ENCODE measurements at regions not wholly inside any gene's neighbourhood (a gene's known extent, or its start where the extent isn't known, plus 50 kb on each side); places are given as distances from the start of the nearest gene placed in this dataset.
A peak's percentile ranks its signal among the peaks of the same experiment; 100 is the strongest.

GRCh38 chr21:32884062-32884461 lies 112.5 kb upstream of the PAXBP1 start:
- in situ Hi-C loops (cut with MboI) = no loop called here
- no peaks in the 10 kb centered on the region for H3F3A ChIP-seq (ENCODE audit: insufficient read depth)
- no peak overlapping the region for H3K9ac ChIP-seq
- TF ChIP-seq EZH2phosphoT487 (IDR thresholded peaks at IDR 0.05; ENCODE audit: insufficient read depth, low read depth) = no peak
- TF ChIP-seq EZH2 (IDR thresholded peaks at IDR 0.05; ENCODE audit: insufficient read depth, poor library complexity, severe bottlenecking) = no peak
- no peaks in the 10 kb centered on the region for H3K36me3 ChIP-seq (ENCODE audit: low read depth)
- 55 to 56% methylated on average over 9 of the region's 9 CpGs for WGBS, 2 experiments (ENCODE audit: low coverage in 1 of 2, low lambda C conversion rate in 2 of 2, missing lambda C conversion rate in 2 of 2)
- H3K4me1 ChIP-seq (ENCODE audit: insufficient read depth) = peaks cover 6% of the 10 kb centered on the region
- no peaks in the 10 kb centered on the region for H3K79me2 ChIP-seq (ENCODE audit: insufficient read depth)
- no peak overlapping the region for H3K4me2 ChIP-seq (ENCODE audit: unreplicated experiment)
- no peak overlapping the region for H3K27ac ChIP-seq
- no peaks in the 10 kb centered on the region for H3K9me2 ChIP-seq (ENCODE audit: insufficient read depth)
- no peak overlapping the region for H2AFZ ChIP-seq
- no peaks in the 10 kb centered on the region for H4K20me1 ChIP-seq (ENCODE audit: insufficient read depth)
- no peaks in the 10 kb centered on the region for H3K9me3 ChIP-seq (ENCODE audit: low read depth)
- no peak for DNase-seq
- no peak overlapping the region for H3K4me3 ChIP-seq
- H3K27me3 ChIP-seq (replicated peaks; ENCODE audit: insufficient read depth) = peaks cover 35% of the 10 kb centered on the region; the same call in 1 of the 2 replicates

DNA sequence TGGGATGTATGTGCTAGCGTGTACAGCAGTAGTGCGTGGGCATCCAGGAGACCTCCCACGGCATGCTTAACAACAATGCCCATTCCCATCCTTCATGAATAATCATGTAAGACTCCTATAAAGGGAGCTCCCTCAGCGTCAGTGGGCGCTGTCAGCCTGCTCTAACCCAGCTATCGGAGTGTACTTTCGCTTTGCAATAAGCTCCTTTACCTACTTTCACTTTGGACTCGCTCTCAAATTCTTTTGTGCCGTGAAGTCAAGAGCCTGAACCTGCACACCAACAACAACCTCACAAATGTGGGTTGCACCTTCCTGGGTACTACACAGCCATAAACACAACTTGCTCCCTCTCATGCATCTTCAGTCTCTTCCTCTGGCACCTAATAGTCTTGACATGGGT lies 114.8 kb upstream of the PAXBP1 start:
- no peaks in the 10 kb centered on the region for H3K9me3 ChIP-seq (ENCODE audit: low read depth)
- no peak for DNase-seq
- 68 to 77% methylated on average over 9 of the region's 9 CpGs for WGBS, 2 experiments (ENCODE audit: low coverage in 1 of 2, low lambda C conversion rate in 2 of 2, missing lambda C conversion rate in 2 of 2)
- H3K4me2 ChIP-seq (ENCODE audit: unreplicated experiment) = no peak overlapping the region
- H3K79me2 ChIP-seq (ENCODE audit: insufficient read depth) = no peaks in the 10 kb centered on the region
- no peak overlapping the region for H3K4me3 ChIP-seq
- H3K27me3 ChIP-seq (replicated peaks; ENCODE audit: insufficient read depth) = peaks cover 18% of the 10 kb centered on the region; the same call in 1 of the 2 replicates
- no peak overlapping the region for H2AFZ ChIP-seq
- TF ChIP-seq EZH2 (IDR thresholded peaks at IDR 0.05; ENCODE audit: insufficient read depth, poor library complexity, severe bottlenecking) (no peak), EZH2phosphoT487 (IDR thresholded peaks at IDR 0.05; ENCODE audit: insufficient read depth, low read depth) (no peak)
- H3K9ac ChIP-seq = no peak overlapping the region
- no peaks in the 10 kb centered on the region for H3F3A ChIP-seq (ENCODE audit: insufficient read depth)
- in situ Hi-C loops (cut with MboI) = no loop called here
- H3K9me2 ChIP-seq (ENCODE audit: insufficient read depth) = no peaks in the 10 kb centered on the region
- H3K36me3 ChIP-seq (ENCODE audit: low read depth) = no peaks in the 10 kb centered on the region
- peaks cover 10% of the 10 kb centered on the region for H3K4me1 ChIP-seq (ENCODE audit: insufficient read depth)
- no peaks in the 10 kb centered on the region for H4K20me1 ChIP-seq (ENCODE audit: insufficient read depth)
- no peak overlapping the region for H3K27ac ChIP-seq

- in situ Hi-C loops (cut with MboI) = no loop called here
- no peak for DNase-seq
- Histone ChIP-seq H3K4me1 (ENCODE audit: insufficient read depth) (peaks cover 10% of the 10 kb centered on the region), H3K4me3 (no peak overlapping the region), H3K4me2 (ENCODE audit: unreplicated experiment) (no peak overlapping the region), H4K20me1 (ENCODE audit: insufficient read depth) (no peaks in the 10 kb centered on the region), H3K9me3 (ENCODE audit: low read depth) (no peaks in the 10 kb centered on the region), H3K79me2 (ENCODE audit: insufficient read depth) (no peaks in the 10 kb centered on the region), H3F3A (ENCODE audit: insufficient read depth) (no peaks in the 10 kb centered on the region), H3K27me3 (replicated peaks; ENCODE audit: insufficient read depth) (peaks cover 11% of the 10 kb centered on the region; the same call in 1 of the 2 replicates), H2AFZ (no peak overlapping the region), H3K36me3 (ENCODE audit: low read depth) (no peaks in the 10 kb centered on the region), H3K9ac (no peak overlapping the region), H3K9me2 (ENCODE audit: insufficient read depth) (no peaks in the 10 kb centered on the region), H3K27ac (no peak overlapping the region)
- WGBS, 2 experiments (ENCODE audit: low coverage in 1 of 2, low lambda C conversion rate in 2 of 2, missing lambda C conversion rate in 2 of 2) = 13 to 31% methylated on average over 1 of the region's 1 CpG
- TF ChIP-seq EZH2phosphoT487 (IDR thresholded peaks at IDR 0.05; ENCODE audit: insufficient read depth, low read depth) (no peak), EZH2 (IDR thresholded peaks at IDR 0.05; ENCODE audit: insufficient read depth, poor library complexity, severe bottlenecking) (no peak)
Measured at GRCh38 chr21:32887026-32887425, 115.5 kb upstream of the PAXBP1 start.

GRCh38 chr21:32888971-32889370 lies 117.4 kb upstream of the PAXBP1 start:
- WGBS, 2 experiments (ENCODE audit: low coverage in 1 of 2, low lambda C conversion rate in 2 of 2, missing lambda C conversion rate in 2 of 2) = 46 to 57% methylated on average over 3 of the region's 3 CpGs
- Histone ChIP-seq H3K79me2 (ENCODE audit: insufficient read depth) (no peaks in the 10 kb centered on the region), H3K4me3 (no peak overlapping the region), H3F3A (ENCODE audit: insufficient read depth) (no peaks in the 10 kb centered on the region), H3K27ac (no peak overlapping the region), H3K4me1 (ENCODE audit: insufficient read depth) (peaks cover 10% of the 10 kb centered on the region), H4K20me1 (ENCODE audit: insufficient read depth) (no peaks in the 10 kb centered on the region), H3K9ac (no peak overlapping the region), H3K36me3 (ENCODE audit: low read depth) (no peaks in the 10 kb centered on the region), H3K4me2 (ENCODE audit: unreplicated experiment) (no peak overlapping the region), H2AFZ (no peak overlapping the region), H3K9me2 (ENCODE audit: insufficient read depth) (no peaks in the 10 kb centered on the region), H3K9me3 (ENCODE audit: low read depth) (no peaks in the 10 kb centered on the region), H3K27me3 (replicated peaks; ENCODE audit: insufficient read depth) (peaks cover 2% of the 10 kb centered on the region; the same call in 1 of the 2 replicates)
- in situ Hi-C loops (cut with MboI) = no loop called here
- DNase-seq = peak; percentile 32
- TF ChIP-seq EZH2 (IDR thresholded peaks at IDR 0.05; ENCODE audit: insufficient read depth, poor library complexity, severe bottlenecking) = no peak
- TF ChIP-seq EZH2phosphoT487 (IDR thresholded peaks at IDR 0.05; ENCODE audit: insufficient read depth, low read depth) = no peak

- H3K9ac ChIP-seq = no peak overlapping the region
- H3K4me3 ChIP-seq = no peak overlapping the region
- peaks cover 2% of the 10 kb centered on the region; the same call in 1 of the 2 replicates for H3K27me3 ChIP-seq (replicated peaks; ENCODE audit: insufficient read depth)
- no peak overlapping the region for H2AFZ ChIP-seq
- peak; percentile 46 for DNase-seq
- 45 to 48% methylated on average over 3 of the region's 3 CpGs for WGBS, 2 experiments (ENCODE audit: low coverage in 1 of 2, low lambda C conversion rate in 2 of 2, missing lambda C conversion rate in 2 of 2)
- in situ Hi-C loops (cut with MboI) = no loop called here
- no peaks in the 10 kb centered on the region for H3F3A ChIP-seq (ENCODE audit: insufficient read depth)
- H3K79me2 ChIP-seq (ENCODE audit: insufficient read depth) = no peaks in the 10 kb centered on the region
- H3K9me2 ChIP-seq (ENCODE audit: insufficient read depth) = no peaks in the 10 kb centered on the region
- H3K4me1 ChIP-seq (ENCODE audit: insufficient read depth) = peaks cover 10% of the 10 kb centered on the region
- no peak overlapping the region for H3K27ac ChIP-seq
- no peak for TF ChIP-seq EZH2 (IDR thresholded peaks at IDR 0.05; ENCODE audit: insufficient read depth, poor library complexity, severe bottlenecking)
- no peak for TF ChIP-seq EZH2phosphoT487 (IDR thresholded peaks at IDR 0.05; ENCODE audit: insufficient read depth, low read depth)
- peak overlapping the region; percentile 17 for H3K4me2 ChIP-seq (ENCODE audit: unreplicated experiment)
- no peaks in the 10 kb centered on the region for H3K36me3 ChIP-seq (ENCODE audit: low read depth)
- H3K9me3 ChIP-seq (ENCODE audit: low read depth) = no peaks in the 10 kb centered on the region
- H4K20me1 ChIP-seq (ENCODE audit: insufficient read depth) = no peaks in the 10 kb centered on the region
Measured at GRCh38 chr21:32889596-32889995, 118.0 kb upstream of the PAXBP1 start.
